NCI-H524 treated with DMSO at 0.1 percent for 48 hours (cell line): ENCODE measurements at regions not wholly inside any gene's neighbourhood (a gene's known extent, or its start where the extent isn't known, plus 50 kb on each side); places are given as distances from the start of the nearest gene placed in this dataset.
A peak's percentile ranks its signal among the peaks of the same experiment; 100 is the strongest.
"Not testable (repeated sequence)": the region's sequence is repeated elsewhere in the genome, so short reads cannot be mapped to it uniquely, and the experiment has no call there.

Source experiments
- DNase-seq: peaks from one replicate; lab custom pipeline; 2025; lab: John Stamatoyannopoulos, UW

- no peak for DNase-seq
Measured at GRCh38 chr2:36163520-36164254, 191.9 kb upstream of the CRIM1 start.

- not testable (repeated sequence) for DNase-seq
Measured at GRCh38 chr2:36157093-36157492, 198.5 kb upstream of the CRIM1 start.

- DNase-seq: no peak
Measured at GRCh38 chr2:36147670-36148390, 207.7 kb upstream of the CRIM1 start.

GRCh38 chr2:36146765-36147164 lies 208.8 kb upstream of the CRIM1 start:
- DNase-seq: no peak

GRCh38 chr2:36140391-36140790 lies 215.2 kb upstream of the CRIM1 start:
- DNase-seq: no peak

- DNase-seq: no peak
Measured at GRCh38 chr2:36137612-36138011, 218.0 kb upstream of the CRIM1 start.

GRCh38 chr2:36134281-36134680 lies 221.3 kb upstream of the CRIM1 start:
- DNase-seq: no peak

- peak; percentile 89 for DNase-seq
Measured at GRCh38 chr2:36128359-36128758, 227.2 kb upstream of the CRIM1 start.

- DNase-seq: no peak
Measured at GRCh38 chr2:36125702-36126101, 229.9 kb upstream of the CRIM1 start.

- DNase-seq: no peak
Measured at GRCh38 chr2:36123995-36124394, 231.6 kb upstream of the CRIM1 start.

GRCh38 chr2:36097022-36097421 lies 258.6 kb upstream of the CRIM1 start:
- DNase-seq: peak; percentile 86

GRCh38 chr2:36091844-36092741 lies 263.5 kb upstream of the CRIM1 start:
- not testable (repeated sequence) for DNase-seq

GRCh38 chr2:36088716-36089328 lies 266.8 kb upstream of the CRIM1 start:
- no peak for DNase-seq

GRCh38 chr2:36087344-36087743 lies 268.2 kb upstream of the CRIM1 start:
- no peak for DNase-seq

GRCh38 chr2:36079793-36080192 lies 275.8 kb upstream of the CRIM1 start:
- DNase-seq: no peak

- no peak for DNase-seq
Measured at GRCh38 chr2:36074008-36074407, 281.6 kb upstream of the CRIM1 start.

- DNase-seq: no peak
Measured at GRCh38 chr2:36071698-36072097, 283.9 kb upstream of the CRIM1 start.

- DNase-seq: no peak
Measured at GRCh38 chr2:36069074-36069473, 286.5 kb upstream of the CRIM1 start.

GRCh38 chr2:36068086-36068485 lies 287.5 kb upstream of the CRIM1 start:
- peak; percentile 31 for DNase-seq

GRCh38 chr2:36060133-36060532 lies 295.4 kb upstream of the CRIM1 start:
- DNase-seq: no peak

GRCh38 chr2:36059691-36060090 lies 295.9 kb upstream of the CRIM1 start:
- DNase-seq: no peak

- no peak for DNase-seq
Measured at GRCh38 chr2:36058953-36059352, 296.6 kb upstream of the CRIM1 start.
